GM04503 (cell line): ENCODE measurements at regions not wholly inside any gene's neighbourhood (a gene's known extent, or its start where the extent isn't known, plus 50 kb on each side); places are given as distances from the start of the nearest gene placed in this dataset.

ENCODE experiments used
- DNase-seq: peaks from one replicate; pipeline ENCODE4 v3.0.0-alpha.2; 2012; ENCODE audit warnings: low read depth

GRCh38 chr21:21605521-21605920 lies 607.3 kb downstream of the NCAM2 start:
- DNase-seq = no peak

DNA sequence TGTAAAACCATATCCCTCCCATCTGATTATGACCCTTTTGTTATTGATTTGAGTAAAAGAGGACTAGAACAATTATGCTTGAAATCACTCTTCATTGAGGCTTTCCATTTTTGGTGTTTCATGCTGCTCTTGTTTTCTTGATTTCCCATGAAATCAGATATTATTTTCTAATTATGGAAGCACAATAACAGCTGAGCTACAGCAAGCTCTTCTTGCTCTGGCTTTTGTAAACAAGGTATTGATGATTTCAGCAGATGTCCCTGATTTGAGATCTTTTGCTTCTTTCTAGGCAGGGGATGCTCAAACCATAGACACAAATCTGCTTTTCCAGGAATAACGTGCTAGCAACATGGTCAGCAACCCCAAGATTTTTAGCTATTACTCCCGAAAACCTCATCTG lies 607.8 kb downstream of the NCAM2 start:
- no peak for DNase-seq

DNA sequence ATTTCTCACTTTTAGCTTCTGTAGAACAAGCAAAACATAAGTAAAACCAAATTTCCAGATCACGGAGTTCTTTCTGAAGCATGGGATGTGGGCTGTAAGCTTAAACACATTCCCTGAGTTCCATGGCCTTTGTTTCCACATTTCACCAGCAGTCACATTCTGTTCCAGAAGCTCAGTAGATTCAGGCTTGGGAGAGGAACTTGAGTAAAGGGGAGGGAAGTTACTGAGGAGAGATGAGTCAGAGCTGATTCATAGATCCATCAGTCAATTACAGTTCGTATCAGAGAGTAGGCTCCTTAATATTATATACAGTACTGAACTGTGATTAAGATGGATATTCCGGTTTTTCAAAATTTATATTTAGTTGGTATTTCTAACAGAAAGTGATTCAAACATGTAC lies 614.3 kb downstream of the NCAM2 start:
- DNase-seq = peak; percentile 43

GRCh38 chr21:21614966-21615365 lies 616.8 kb downstream of the NCAM2 start:
- DNase-seq = no peak

GRCh38 chr21:21622460-21623234 lies 624.4 kb downstream of the NCAM2 start:
- DNase-seq = no peak

DNA sequence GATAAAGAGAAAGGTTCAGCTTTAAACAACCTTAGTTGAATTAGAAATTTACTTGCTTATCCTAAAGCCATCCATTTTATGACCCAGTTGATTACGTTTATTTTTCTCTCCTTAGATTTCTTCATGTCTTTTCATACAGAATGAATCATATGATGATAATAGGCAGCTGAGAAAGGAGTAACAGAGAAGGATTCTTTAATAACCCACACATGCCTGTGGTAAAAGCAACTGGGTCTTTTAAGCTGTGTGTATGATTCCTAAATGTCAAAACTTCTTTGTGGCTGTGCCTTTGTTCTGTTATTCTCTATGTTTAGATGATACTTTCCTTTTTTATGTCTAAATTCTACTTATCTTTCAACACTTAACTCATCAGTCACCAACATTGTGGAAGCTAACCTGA lies 626.5 kb downstream of the NCAM2 start:
- DNase-seq = peak; percentile 6

DNA sequence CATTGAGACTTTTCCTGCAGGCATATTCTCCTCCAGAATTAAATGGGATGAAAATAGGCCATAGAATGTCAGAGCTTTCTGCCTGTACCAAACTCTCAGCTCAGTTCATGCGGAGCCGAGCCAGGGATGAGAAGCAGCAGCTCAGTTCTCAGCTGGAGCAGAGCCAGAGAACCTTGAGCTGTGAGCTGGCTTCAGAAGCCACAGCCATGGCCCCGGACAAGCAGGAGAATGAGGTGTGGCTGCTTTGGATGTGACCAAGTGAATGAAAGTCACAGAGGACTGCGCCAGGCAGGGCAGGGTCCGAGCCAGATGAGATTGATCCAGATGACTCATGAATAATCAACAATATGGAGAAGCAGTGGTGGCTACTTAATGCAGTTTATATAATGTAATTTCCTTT lies 633.8 kb downstream of the NCAM2 start:
- no peak for DNase-seq

- DNase-seq = no peak
Measured at GRCh38 chr21:21632926-21633325, 634.7 kb downstream of the NCAM2 start.

- DNase-seq = no peak
Measured at GRCh38 chr21:21661741-21662140, 663.5 kb downstream of the NCAM2 start.

DNA sequence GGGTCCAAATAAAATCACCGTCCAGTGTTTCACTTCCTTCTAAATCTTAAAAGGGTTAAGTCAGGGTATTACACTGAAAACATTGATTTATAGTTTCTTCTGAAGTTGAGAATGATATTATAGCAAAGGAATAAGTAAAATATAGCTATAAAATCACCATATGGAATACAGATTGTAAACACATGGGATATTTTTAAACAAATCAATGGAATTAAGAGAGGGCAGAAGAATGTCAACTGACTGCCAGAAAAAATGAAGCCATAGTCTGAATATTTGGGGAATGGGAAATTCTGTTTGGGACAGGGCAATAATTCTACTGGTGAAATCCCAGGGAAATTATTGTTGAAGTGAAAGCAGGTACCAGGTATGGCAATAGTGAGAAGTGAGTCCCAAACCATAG lies 664.6 kb downstream of the NCAM2 start:
- no peak for DNase-seq

DNA sequence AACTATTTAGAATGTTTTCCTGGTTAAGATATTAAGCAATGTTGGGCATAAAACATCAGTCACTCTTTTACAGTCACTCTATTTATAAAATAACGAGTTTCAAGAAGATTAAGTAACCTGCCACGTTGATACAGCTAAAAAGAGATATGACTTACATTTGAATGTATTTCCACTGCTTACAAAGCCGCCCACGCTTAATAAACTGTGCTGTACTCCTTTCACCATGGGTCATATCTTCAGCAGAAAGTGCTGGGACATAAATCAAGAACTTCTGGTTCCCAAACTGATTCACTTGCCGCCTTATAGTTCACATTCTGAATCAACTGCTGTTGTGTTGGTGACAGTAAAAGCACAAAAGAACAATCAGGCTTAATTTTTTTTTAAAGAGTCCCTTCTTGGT lies 666.7 kb downstream of the NCAM2 start:
- no peak for DNase-seq

GRCh38 chr21:21666689-21667088 lies 668.5 kb downstream of the NCAM2 start:
- DNase-seq = no peak

DNA sequence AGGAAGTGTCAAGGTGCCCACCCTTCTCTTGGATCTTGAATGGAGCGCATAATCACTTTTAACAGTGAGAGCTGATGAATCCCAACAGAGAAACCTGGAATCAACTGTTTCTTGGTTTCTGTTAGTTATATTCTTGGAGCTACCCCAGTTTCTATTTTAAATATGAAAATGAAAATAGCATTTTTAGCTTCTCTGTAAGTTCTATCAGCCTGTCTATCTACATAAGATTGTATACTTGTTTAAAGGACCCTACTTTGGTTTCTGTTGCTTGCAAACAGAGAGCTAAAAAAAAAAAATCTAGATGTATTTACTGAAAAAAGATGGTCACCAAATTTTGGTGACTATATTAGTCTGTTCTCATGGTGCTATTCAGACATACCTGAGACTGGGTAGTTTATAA lies 670.0 kb downstream of the NCAM2 start:
- no peak for DNase-seq

- no peak for DNase-seq
Measured at GRCh38 chr21:21673959-21674358, 675.8 kb downstream of the NCAM2 start.

- DNase-seq = no peak
Measured at GRCh38 chr21:21675601-21676000, 677.4 kb downstream of the NCAM2 start.

DNA sequence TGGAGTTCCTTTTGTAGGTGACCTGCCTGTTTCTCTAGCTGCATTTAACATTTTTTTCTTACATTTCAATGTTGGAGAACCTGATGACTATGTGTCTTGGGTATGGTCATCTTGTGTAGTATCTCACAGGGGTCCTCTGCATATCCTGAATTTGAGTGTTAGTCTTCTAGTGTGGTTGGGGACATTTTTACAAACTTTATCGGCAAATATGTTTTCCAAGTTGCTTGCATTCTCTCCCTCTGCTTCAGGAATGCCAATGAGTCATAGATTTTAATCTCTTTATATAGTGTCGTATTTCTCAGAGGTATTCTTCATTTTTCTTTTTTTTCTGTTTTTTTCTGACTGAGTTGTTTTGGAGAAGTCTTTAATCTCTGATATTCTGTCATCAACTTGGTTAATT lies 684.0 kb downstream of the NCAM2 start:
- DNase-seq = peak; percentile 6

- no peak for DNase-seq
Measured at GRCh38 chr21:21688889-21689288, 690.7 kb downstream of the NCAM2 start.

GRCh38 chr21:21690068-21690665 lies 692.0 kb downstream of the NCAM2 start:
- DNase-seq = no peak

- DNase-seq = peak; percentile 46
Measured at GRCh38 chr21:21712748-21713520, 714.7 kb downstream of the NCAM2 start.

DNA sequence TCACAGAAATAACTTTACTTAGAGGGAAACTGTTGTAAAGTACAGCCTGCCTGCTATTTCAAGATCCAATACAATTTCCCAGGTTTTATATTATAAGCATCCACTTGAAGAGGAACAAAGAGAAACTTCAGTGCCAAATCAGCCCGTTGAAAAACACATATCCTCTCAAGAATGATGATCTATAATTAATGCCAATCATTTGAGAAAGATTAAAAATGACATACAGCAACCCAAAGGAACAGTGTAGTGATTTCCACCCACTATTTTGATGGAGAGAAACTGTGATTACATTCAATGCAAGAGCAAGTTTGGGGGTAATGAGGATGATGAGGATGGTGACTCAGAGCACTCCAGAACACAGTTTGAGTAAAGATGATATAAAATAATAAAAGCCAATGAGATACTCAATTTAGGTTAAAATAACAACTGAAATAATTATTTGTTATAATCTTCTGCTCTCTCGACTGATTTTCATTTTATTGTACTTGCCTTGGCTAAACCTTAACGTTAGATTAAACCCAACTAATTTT lies 715.5 kb downstream of the NCAM2 start:
- no peak for DNase-seq

GRCh38 chr21:21714426-21714825 lies 716.2 kb downstream of the NCAM2 start:
- DNase-seq = peak; percentile 71

DNA sequence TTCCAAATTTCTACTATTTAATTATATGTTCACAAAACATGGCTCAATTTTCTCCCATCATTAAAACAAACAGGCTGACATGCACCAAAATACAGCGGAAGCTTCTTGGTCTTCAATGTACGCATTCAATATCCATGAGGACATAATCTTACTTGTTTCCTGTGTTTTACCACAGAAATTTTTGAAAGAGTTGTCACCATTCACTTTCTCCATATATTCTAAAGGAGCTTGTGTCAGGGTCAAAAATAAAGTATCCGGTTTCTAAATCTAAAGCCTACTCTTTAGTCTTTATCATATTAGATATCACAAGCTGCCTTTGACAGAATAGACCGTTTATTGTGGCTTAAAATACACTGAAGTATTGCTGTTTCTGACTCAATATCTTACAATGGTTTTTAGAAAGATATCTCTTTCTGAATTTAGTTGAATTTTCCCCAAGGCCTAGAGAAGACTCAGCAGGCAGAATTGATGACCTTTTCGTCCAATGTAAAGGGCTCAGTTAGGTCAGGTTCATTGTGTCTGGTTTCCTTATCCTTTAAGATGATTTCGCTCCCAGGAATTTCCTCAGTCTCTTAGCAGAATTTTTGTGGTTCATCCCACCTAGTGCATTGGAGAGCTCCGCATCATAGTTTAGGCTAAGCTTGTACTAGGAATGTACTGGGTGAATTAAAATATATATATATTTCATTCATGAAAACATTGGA lies 717.2 kb downstream of the NCAM2 start:
- peak; percentile 58 for DNase-seq
